Stimulated activated CD4-positive, alpha-beta T cell treated with anti-CD3 and anti-CD28 coated beads, Interleukin-15, amount 100 ng/mL, for 24 hours (primary cell): ENCODE measurements at regions not wholly inside any gene's neighbourhood (a gene's known extent, or its start where the extent isn't known, plus 50 kb on each side); places are given as distances from the start of the nearest gene placed in this dataset.

Experiments
- DNase-seq: peaks from one replicate; pipeline ENCODE4 v3.0.0-alpha.2; 2020

DNA sequence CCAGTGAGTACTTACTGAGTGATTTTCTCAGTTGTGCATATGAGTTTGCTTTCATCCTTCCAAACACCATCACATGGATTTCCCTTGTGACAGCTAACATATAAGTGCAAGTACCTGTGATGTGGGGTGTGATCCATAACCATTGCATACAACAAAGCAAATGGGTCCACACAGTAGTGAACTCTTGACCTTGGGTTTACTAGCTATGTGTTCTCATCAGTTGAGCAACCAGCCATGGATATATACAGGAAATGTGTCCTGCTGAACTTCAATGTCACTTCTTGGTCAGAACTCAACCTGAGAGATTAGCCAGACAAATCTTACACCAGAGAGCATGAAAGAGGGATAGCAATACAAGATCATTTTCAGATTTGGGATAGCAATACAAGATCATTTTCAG, 420.9 kb upstream of the KCNH7 start:
- DNase-seq = no peak

DNA sequence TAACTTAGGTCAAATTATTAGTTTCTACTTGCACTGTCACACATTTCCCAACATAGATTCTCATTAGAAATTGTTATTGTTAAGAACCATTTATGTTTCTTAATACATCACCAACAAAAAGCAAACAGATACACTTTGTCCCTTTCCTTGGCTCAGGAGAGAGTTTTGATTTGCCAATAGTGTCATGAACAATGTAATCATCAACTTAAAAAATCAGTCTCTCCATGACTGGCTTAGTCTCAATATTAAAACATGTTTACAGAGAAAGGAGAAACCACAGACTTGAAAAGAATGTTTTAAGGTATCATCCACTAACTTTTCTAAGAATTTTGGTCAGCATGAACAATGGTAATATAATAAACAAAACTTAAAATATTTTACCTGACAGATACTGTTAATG, 416.5 kb upstream of the KCNH7 start:
- no peak for DNase-seq

DNA sequence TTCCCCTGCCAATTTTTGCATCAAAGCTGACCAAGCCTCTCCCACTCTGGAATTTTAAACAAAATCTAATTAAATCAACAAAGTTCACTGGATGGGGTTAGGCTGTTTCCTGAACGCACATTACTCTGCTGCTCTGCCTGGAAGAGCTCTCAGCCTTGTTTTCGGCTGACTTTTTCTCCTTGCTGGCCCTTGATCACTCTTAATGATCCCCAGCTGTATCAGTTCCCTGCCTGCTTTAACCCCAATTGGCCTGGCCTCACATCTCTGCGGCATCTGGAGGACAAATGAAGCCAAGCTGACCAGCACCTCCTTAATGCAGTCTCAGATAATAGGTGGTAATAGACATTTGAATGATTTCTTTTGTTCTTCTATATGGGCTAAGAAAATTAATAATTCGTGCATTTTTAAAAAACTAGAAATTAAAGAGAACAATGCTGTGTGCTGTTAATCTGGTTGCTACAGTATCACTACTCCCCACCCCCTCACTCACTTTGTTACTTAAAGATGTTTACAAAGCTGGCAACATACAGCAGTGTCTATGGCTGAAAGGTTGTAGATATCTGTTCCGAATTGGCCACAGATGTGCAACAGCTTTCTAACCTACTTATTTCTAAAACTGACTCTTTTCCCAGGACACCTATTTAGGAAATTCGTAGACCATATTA, 415.2 kb upstream of the KCNH7 start:
- DNase-seq = no peak

DNA sequence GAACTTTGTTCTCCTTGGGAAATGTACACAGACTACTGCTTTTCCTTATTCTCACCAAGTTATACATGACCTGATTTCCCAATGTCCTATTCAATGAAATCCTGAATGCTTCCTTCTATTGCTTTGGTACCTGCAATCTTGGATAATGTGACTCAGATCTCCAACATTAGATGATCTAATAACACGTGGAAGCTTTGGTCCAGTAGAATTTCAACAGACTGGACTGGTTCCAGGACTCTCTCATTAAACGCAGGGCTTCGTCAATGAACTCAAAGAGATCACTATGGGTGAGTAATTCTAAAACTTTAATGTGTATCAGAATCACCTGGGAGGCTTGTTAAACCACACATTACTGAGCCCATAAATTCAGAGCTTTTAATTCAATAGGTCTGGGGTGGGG, 413.6 kb upstream of the KCNH7 start:
- no peak for DNase-seq

DNA sequence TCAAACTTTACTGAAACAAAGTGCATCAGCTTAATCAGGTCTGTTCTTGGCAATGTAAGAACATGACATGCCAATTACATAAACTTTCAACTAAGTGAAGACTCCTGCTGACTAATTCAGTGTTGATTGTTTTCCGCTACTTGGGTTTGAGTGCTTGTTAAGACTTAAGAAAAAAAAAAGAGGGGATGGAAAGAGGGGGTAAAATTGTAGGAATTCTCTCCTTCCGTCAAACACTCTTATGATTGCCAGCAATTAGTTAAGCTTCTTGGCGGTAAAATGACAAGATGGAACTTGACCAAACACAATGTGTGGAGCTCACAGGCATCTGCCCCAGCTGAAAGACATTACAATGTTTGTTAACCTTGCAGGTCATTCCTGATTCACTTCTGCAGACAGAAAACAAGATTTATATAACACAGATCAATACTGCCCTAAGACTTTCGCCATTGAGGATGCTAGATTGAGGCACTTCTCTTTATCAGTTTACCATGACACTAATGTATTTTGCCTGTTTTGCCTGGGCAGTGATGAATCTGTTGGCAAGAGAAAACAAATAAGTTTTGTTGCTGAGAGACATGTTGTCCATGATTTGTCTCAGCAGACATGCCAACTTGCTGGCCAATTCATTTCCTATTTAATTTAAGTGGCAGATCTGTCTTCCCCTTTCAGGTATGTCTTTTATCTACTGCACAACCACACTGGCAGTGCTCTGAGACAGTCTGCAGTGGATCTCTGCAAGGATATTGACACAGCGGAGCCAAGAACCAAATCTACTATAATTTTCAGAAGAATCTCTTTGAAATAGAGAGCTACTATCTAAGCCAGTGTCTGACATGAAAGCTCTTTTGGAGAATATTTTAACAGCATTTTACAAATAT, 410.0 kb upstream of the KCNH7 start:
- no peak for DNase-seq

DNA sequence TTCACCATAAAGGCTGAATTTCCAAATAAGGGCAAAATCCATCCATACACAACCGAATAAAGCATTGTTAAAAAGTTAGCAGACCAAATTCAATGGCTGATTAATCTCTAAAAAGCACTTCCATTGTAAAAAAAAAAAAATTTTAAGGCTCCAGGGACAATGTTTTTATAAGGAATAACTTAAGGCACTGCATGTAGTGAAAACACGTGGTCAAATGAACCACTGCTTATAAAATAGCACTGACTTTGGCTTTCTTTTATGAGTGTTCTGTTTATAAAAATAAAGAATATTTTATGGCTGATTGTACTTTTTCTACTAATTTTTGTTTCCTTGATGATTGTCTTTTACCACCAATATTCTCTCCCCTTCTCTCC, 409.3 kb upstream of the KCNH7 start:
- no peak for DNase-seq

DNA sequence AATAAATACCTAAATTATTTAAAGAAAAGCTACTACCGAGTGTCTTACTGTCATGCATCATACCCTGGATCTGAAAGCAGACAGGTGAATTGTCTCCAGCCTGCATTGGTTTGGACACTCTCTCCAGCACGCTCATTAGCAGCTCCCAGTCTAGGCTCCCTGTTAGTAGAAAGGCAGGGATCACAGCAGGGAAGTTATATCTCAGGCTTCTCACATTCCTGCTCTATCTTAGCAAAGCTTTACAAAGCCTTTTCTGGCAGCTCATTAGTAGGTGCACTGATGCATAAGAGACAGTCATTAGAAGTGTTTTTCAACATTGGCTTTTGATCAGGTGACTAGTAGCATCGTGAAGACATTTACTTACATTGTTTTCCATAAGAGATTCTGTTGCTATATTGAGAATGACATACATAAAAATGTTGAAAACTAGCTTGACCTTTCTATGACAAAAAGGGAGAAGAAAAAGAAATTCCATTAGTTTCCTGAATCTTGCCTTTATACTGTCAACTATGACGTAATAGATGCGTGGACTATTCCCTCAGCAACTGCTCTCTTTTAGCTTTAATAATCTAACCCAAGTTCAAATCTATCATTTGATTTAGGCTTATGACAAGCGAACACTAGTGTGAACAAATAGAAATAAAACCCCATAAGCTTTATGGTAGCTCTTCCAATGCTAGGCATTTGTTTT, 408.7 kb upstream of the KCNH7 start:
- no peak for DNase-seq

DNA sequence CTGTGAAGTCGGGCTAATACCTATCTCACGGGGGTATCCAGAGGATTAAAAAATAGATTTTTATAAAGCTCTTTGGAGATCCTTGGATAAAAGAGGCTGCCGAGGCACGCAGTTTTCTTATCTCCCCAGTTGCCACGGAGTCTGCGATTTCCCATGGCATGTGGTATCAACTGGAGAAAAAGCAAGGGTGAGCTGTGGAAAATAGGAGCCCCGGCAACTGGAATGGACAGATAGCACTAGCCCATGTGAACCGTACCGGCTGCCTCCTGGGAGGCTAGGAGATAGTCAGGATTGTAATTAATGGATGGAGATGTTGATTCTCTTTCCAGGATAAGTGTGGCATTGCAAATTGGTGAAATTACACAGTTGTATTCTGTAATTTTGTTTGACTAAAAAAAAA, 407.6 kb upstream of the KCNH7 start:
- no peak for DNase-seq

DNA sequence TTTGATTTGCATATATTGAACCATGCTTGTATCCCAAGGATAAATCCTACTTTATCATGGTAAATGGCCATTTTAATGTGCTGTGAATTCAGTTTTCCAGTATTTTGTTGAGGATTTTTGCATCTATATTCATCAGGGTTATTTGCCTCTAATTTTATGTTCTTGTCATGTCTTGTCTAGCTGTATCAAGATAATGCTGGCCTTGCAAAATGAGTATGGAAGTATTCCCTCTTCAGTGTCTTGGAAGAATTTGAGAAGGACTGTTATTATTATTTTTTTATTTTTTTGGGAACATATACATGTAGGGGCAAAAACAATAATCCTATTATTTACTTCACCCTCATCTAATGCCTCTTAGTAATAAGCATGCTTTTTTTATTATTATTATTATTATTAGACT, 398.0 kb upstream of the KCNH7 start:
- DNase-seq = no peak

DNA sequence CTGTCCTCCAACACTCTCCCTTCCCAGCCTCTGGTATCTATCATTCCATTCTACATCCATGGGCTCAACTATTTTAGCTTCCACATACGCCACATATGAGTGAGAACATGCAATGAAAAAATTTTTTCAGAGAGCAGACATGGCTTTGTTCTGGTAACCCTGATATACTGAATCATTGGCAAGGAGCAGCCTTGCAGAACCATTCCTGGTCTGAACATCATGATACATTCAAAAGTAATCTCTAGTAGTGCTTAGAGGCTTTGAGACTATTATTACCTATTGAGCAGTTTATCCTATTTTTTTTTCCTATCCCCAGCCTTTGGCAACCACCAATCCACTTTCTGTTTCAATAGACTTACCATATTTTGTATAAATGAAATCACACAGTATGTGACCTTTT, 393.1 kb upstream of the KCNH7 start:
- DNase-seq = no peak

DNA sequence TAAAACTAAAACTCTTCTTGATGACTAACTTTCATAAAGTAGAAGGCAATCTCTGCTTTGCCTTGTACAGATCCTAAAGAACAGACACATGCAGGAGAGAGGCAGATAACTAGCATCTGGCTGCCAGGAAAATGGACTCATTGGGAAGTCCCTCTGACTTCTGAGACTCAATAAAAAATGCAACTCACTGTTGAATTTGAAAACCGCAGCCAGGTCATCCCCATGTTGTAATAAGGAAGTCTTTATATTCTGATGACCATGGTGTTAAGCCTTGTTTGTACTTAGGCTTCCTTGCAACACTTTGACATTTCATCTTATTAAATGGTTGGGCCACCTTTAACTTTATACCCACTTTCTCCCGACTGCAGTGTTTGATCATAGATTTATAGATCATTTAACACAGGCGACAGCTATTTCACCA, 375.1 kb upstream of the KCNH7 start:
- DNase-seq = no peak

DNA sequence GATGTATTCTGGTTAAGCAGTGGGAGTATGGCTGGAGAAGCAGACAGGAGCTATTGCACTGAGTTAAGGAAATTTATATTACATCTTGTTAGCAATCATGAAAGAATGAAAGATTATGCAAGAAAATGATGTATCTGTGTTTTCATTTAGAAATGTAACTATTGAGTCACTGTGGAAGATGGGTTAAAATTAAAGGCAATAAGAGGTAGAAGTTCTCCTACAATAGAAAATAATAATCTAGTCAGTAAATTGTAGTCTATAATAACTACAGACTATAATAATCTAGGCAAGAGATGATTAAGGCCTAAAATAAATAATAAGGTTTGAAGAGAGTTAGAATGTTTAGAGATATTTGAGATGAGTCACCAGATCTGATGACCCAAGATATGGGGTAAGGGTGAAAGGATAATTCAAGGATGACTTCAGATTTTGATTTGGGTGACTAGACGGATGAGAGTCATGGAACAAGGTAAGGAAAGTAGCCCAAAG, 371.9 kb upstream of the KCNH7 start:
- no peak for DNase-seq

DNA sequence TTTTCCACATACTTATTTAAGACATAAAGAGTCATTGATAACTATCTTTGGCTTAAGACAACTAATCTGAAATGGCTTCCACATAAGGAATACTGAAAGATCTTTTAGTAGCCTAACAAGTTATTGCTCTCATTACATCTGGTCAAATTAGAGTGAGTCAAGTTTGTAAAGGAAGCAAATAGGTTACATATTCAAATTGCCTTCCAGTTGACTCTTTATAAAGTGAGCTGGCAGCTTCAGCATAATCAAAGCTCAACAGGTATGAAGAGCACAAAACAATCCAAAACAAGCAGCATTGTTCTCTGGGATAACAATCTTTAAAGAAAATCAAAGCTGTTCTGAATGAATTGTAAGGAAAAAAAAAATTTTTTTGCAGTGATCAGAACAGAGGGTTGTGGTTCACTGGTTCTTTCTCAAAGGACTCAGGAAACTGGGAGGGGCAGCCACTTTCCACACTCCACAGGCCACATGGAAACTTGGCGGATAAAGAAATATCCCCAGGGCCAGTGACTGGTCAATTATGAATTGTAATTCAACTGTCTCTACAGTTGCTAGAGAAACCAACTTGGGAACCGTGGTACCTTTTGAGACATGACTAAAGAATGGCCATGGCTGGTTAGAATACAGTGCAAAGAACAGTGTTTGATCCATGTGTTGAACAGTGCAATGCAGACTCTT, 369.3 kb upstream of the KCNH7 start:
- DNase-seq = no peak

DNA sequence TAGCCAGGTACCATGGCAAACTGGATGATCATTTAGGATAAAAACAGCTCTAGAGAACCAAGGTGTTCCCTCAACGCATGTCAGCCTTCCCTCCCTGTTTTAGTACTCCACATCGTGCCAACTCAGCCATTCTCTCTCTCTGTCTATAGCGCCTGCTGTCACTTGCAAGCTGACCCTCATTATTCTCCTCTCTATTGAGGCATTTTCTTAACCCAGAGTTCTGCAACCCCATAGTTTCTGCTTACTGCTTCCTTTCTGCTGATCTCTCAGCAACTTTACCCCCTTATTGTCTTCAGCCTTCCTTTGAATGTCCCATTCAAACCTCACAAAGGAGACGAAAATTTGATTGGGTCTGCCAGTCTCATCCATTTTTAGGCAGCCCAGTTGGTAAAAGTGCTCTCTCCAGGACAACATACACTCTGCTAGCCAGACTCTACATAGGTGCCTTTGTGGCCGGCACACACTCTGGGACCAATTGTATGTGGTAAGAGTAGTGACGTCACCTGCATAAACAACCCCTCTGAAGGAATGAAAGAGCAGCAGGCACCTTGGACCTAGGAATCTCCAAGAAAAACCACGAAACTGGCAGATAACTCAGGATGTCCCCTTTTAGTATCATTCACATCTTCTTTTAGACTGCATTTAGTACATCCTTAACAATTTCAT, 367.2 kb upstream of the KCNH7 start:
- no peak for DNase-seq

DNA sequence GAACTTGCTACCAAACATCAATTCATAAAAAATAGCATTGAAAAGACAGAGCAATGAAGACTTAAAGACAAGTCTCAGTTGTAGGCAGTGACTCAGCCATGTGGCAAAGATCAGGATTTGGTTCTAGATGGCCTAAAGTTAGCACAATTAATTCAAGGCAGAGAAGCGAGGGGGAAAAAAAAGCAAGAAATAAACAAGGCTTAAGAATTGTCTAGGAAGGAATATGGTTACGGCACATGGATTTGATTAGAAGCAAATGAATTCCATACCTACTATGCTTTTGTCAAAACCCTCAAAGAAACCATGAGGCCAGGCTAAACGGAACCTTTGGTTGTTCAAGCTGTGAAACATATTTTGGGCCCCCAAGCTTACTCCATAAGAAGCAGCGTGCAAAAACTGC, 362.2 kb upstream of the KCNH7 start:
- DNase-seq = no peak

DNA sequence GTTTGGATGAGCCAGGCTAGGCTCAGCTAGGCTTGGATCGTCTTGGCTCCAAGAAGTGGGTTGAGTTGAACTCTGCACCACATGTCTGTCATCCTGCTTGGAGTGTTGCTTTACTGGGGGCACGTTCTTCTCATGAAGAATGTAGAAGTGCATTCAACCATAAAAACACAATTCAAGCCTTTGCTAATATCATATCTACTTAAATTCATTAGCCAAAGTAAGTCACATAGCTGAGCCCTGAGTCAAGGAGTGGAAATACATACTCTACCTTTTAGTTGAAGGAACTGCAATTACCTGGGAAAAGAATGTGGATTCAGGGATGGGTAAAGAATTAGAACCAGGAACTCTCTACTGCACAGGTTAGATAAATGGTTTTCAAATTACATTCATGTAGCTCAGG, 360.4 kb upstream of the KCNH7 start:
- no peak for DNase-seq

DNA sequence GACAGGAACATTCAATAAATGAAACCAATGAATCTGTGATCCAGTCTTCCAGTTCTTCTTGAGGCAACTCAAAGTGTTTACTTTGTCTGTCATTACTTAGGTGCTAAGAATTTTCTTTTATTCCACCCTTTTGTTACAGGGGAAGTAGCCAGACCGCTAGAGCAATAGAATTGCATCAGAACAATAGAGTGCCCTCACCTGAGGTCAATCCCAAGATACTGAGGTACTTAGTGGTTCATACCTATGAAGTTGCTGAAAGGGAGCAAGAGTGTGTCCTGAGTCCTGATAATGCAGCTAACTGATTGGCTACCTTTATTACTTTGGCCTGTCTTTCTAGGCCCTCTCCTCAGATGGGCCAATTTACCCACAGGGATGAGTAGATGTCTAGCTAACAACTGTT, 359.4 kb upstream of the KCNH7 start:
- no peak for DNase-seq

DNA sequence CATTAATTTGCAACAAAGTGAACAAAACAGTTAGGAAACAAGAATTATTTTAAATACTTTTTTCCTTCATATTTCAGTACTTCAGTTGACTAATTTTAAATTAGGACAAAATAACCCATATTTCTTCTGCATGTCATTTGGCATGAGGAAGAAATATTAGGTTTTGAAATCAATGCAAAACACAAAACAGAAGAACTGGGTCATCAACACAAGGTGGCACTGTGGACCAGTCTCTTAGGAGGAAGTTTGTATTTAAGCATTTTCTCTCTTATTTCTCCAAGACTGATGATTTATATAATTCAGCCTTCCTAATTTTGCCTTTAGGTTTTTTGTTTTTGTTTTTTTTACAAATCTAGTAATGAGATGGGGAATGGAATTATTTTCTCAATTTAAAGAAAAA, 352.8 kb upstream of the KCNH7 start:
- DNase-seq = peak; percentile 1

DNA sequence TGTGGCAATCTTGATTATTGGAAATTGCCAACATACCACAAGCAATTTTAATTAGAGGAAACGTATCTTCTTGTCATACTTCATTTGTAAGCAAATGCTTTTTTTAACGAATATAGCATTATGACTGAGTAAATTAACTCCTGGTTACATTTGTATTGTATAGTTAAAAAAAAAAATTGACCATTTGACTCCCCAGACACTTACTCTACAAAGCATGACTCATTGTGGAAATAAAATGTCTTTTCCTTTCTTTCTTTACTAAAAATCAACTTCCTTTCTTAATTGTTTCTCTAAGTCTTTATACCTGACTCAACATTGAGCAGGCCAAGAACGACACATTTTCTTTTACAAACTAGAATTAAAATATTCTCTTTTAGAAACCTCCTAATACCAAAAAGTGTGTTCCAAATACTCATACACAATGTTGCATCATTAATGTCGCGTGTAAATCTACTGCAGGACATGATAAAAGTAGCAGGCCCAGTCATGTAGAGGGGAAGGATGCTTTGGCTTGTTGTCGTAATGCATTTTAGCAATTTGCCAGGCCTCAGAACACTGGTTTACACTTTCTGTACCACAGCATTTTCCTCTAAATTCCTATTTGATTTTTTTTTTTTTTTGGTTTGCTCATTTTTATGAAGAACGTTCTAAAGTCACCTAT, 349.6 kb upstream of the KCNH7 start:
- DNase-seq = no peak

DNA sequence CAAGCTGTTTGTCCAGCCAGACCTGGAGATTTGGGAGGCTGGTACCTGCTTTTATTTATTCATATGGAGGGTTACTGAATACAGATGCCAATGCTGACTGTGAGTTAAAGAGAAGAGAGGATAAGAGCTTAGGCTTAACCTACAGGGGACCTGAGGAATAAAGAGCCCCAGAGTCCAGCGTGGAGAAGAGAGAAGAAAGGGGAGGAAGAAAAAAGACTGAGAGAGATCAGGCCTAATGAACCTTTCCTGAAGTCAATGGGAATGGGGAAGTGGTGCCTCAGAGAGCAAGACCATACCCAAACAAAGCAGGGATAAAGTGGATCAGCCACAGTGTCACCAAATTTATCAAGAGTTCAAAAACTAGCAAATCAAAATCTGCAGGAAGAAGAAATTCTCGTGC, 348.6 kb upstream of the KCNH7 start:
- DNase-seq = no peak

DNA sequence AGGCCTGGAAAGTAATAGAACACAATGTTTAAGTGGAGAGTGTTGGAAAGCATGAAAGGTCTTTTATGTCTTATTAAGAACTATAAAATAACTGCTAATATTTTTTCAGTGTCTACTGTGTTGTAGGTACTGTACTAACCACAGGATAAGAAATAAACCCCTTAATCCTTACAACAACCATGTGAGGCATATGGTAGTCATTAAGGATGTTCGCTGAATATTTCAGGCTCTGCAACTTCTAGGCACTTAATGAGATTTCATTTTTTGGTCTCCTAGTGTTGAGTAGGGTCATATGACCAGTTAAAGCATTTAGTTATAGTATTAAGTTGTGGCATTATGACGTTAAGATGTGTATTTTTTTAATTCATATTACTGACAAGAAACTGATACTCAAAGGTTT, 346.6 kb upstream of the KCNH7 start:
- DNase-seq = no peak

DNA sequence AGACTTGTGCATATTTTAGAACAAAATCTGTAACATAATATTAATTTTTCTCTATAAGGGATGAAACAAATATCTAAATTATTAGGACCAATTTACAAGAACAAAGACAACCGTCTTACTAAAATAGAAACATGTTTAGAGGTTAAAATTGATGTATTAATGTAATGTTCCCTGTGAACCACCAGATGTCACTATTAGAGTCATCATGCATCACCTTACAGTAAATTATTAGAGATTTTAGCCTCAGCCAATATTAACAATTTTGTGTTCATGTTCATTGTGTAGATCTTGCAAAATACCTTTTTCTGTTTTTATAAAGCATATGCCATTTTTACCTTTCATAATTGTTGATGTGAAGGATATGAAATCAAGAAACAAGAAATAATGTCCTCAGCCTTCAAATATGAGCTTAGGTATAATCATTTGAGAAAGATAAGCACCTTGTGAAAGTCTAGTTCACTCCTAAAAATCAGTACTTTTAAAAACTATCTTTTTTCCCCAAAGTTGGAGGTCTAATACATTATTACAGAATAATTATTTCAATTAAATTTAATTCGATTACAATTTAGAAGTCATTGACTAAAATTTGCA, 344.3 kb upstream of the KCNH7 start:
- no peak for DNase-seq
